Left lung (tissue), 4 donors: ENCODE measurements at regions not wholly inside any gene's neighbourhood (a gene's known extent, or its start where the extent isn't known, plus 50 kb on each side); places are given as distances from the start of the nearest gene placed in this dataset.

ENCODE experiments used
- ATAC-seq: fragments of 200-7000 bp; cut with Tn5 transposase; one replicate; pipeline ENCODE4 v1.9.1; 2020; ENCODE audit warnings: moderate library complexity
- DNase-seq, 4 donors: peaks; one replicate each; pipeline ENCODE4 v3.0.0-alpha.2; 2013 to 2020
- H3K27ac ChIP-seq, 2 donors: fragments of 200-600 bp; sonication (generic) in 1 of 2; one replicate each; pipeline versions ENCODE4 v1.5.0 to v1.8.0; 2020 to 2021
- H3K27me3 ChIP-seq, 2 donors: fragments of 200-600 bp; sonication (generic) in 1 of 2; one replicate each; pipeline versions ENCODE4 v1.5.0 to v1.8.0; 2020 to 2021
- H3K36me3 ChIP-seq, 2 donors: fragments of 200-600 bp; sonication (generic) in 1 of 2; one replicate each; pipeline versions ENCODE4 v1.5.0 to v1.8.0; 2020 to 2021
- H3K4me1 ChIP-seq, 2 donors: fragments of 200-600 bp; one replicate each; pipeline ENCODE4 v1.8.0; 2021
- H3K4me3 ChIP-seq, 2 donors: fragments of 200-600 bp; sonication (generic) in 1 of 2; one replicate each; pipeline versions ENCODE4 v1.5.0 to v1.8.0; 2020 to 2021; ENCODE audit warnings: mild to moderate bottlenecking in 1 of 2
- H3K9me3 ChIP-seq, 2 donors: fragments of 200-600 bp; sonication (generic) in 1 of 2; one replicate each; pipeline versions ENCODE4 v1.5.0 to v1.8.0; 2020 to 2021
- intact Hi-C, 2 donors: fragments of 100-400 bp; cut with DNase I; formaldehyde crosslinking; loops; one replicate each; pipeline versions ENCODE4 v1.11.2 to v1.14.2; 2022
- TF ChIP-seq, protein P1 (sequence below), 2 donors: fragments of 200-600 bp; sonication (generic) in 1 of 2; IDR thresholded peaks; one replicate each; pipeline versions ENCODE4 v1.5.0 to v1.8.0; 2021; ENCODE audit warnings: antibody characterized with exemption in 2 of 2
- donor health status: DM: no; HTN: yes; CAD: no.
- donor health status: DM: no; HTN: no; CAD: no.

DNA sequence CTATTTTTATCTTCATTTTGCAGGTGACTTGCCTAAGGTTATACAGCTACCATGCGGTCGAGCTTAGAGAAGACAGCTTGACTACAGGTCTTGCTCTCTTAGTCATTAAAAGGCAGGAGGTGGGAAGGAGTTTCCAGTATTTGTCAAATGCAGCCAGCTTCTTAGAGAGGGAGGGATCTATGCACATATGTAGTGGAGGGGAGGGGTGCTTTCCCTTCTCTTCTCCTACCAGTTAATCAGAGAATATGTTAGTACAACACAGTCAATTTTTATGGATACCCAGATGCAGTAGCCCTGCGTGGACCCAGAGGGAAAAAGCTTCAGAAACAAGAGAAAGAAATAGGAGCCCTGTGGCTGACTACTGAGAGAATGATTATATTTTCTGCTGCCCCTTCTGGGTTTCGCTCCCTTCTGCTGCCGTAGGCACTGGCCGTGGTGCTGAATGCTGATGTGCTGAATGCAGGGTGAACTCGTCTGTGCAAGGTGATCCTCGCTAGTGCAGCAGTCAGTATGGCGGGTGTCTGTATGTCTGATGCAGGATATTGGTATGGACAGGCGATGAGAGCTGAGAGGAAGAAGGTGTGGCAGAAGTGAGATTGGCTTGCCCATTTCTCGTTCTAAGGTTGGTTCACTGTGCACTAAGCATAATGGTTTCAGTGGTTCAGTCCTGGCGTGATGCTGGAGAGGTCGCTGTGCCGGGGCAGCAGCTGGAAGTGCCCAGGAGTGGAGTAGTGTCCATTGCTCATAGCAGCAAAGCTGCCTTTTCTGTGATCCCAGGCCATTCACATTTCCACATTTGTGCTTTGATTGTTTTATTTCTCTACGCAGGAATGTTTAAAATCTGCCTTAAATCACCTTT, 189.2 kb upstream of the PODXL start:
- H3K4me3 ChIP-seq = no peak overlapping the region
- H3K4me1 ChIP-seq = no peaks in the 10 kb centered on the region
- ATAC-seq (peak; percentile 79), DNase-seq (peak in 3 of 4 donors; percentile 17 to 49 (median 41))
- peaks cover 0 to 4% of the 10 kb centered on the region in 2 donors for H3K27me3 ChIP-seq
- TF ChIP-seq, protein P1, sequence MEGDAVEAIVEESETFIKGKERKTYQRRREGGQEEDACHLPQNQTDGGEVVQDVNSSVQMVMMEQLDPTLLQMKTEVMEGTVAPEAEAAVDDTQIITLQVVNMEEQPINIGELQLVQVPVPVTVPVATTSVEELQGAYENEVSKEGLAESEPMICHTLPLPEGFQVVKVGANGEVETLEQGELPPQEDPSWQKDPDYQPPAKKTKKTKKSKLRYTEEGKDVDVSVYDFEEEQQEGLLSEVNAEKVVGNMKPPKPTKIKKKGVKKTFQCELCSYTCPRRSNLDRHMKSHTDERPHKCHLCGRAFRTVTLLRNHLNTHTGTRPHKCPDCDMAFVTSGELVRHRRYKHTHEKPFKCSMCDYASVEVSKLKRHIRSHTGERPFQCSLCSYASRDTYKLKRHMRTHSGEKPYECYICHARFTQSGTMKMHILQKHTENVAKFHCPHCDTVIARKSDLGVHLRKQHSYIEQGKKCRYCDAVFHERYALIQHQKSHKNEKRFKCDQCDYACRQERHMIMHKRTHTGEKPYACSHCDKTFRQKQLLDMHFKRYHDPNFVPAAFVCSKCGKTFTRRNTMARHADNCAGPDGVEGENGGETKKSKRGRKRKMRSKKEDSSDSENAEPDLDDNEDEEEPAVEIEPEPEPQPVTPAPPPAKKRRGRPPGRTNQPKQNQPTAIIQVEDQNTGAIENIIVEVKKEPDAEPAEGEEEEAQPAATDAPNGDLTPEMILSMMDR (IDR thresholded peaks at IDR 0.05) = no peak
- H3K27ac ChIP-seq = no peak overlapping the region
- no peaks in the 10 kb centered on the region for H3K36me3 ChIP-seq
- intact Hi-C loops = no loop called here
- H3K9me3 ChIP-seq = no peaks in the 10 kb centered on the region

DNA sequence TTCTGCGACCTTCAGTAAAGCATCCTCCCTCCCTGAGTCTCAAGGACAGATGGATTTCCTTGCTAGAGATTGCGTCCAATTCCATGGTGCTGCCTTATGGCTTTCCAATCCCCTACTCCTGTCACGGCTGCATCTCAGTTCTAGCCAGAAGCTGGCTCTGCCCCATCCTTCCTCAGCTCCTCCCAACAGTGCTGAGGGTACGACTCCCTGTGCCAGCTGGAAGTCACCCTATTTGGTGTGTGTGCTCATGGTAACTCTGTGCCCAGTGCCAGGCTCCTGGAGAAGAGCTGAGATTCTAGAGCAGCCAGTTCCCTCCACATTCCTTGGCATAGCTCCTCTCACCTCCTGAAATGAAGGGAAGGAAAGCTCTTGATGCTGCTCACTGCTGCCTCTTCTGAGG, 185.0 kb upstream of the PODXL start:
- Histone ChIP-seq H3K4me1 (no peaks in the 10 kb centered on the region), H3K36me3 (no peaks in the 10 kb centered on the region), H3K27ac (no peak overlapping the region), H3K9me3 (no peaks in the 10 kb centered on the region), H3K4me3 (no peak overlapping the region), H3K27me3 (peaks cover 0 to 30% of the 10 kb centered on the region in 2 donors)
- intact Hi-C loops = no loop called here
- TF ChIP-seq, protein P1 (IDR thresholded peaks at IDR 0.05) = no peak
- DNase-seq (no peak), ATAC-seq (no peak)

DNA sequence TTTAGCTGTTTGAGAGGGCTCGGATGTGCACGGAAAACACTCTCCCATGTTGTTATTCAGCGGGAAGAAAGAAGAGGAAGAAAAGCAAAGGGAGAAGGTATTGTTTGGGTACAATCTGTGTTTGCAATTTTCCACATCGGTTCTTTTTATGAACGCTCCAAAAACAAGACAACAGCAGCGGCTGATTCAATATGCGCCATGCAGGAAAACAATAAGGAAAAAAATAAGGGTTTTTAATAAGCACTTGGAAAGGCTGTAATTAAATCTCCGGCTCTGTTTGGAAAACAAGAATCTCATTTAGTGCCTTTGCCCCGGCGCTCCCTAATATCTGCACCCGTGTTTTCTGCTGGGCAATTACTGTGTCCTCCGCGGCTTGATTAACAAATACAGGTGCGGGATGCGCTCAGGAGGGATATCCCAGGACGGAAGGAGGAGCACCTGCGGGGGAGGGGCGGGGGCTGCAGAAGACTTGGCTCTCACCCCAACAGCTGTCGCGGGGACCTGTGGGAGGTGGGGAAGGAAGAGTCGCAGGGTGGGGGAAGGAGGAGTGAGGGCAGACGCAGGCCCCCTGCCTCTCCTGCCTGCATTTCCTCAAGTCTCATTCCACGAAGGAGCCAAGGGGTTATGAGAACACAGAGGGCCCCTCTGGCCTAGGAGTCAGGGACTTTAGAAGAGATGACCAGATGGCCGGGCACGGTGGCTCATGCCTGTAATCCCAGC, 181.5 kb upstream of the PODXL start:
- Histone ChIP-seq H3K4me1 (no peaks in the 10 kb centered on the region), H3K27ac (no peak overlapping the region), H3K9me3 (no peaks in the 10 kb centered on the region), H3K27me3 (peaks cover 0 to 37% of the 10 kb centered on the region in 2 donors), H3K36me3 (no peaks in the 10 kb centered on the region), H3K4me3 (no peak overlapping the region)
- TF ChIP-seq, protein P1 (IDR thresholded peaks at IDR 0.05) = no peak
- DNase-seq (no peak), ATAC-seq (no peak)
- intact Hi-C loops = no loop called here

DNA sequence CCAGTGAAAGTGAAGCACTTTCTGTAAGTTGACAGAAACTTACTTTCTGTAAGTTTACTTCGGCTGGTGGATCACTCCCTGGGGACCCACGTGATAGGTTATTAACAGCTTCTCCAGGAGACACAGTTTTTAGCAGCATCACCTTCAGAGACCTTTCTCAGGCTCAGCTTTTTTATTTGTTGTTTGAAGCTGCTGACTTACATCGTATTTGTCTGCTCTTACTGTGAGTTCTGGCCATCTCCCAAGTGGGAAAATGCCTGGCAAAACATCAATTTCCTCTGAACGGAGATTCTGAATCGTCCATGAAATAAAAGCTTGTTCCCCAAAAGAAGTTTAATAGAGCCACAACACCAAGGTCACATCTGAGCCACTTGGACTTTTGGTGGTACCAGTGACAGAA, 178.7 kb upstream of the PODXL start:
- no peaks in the 10 kb centered on the region for H3K9me3 ChIP-seq
- DNase-seq (peak in 2 of 4 donors; percentile 33 to 45), ATAC-seq (no peak)
- H3K27ac ChIP-seq = no peak overlapping the region
- no peaks in the 10 kb centered on the region for H3K4me1 ChIP-seq
- H3K27me3 ChIP-seq = peaks cover 0 to 37% of the 10 kb centered on the region in 2 donors
- H3K36me3 ChIP-seq = no peaks in the 10 kb centered on the region
- no peak overlapping the region for H3K4me3 ChIP-seq
- intact Hi-C loops = no loop called here
- TF ChIP-seq, protein P1 (IDR thresholded peaks at IDR 0.05) = no peak

GRCh38 chr7:131733604-131734003, 177.2 kb upstream of the PODXL start:
- no peak for ATAC-seq
- Histone ChIP-seq H3K27me3 (peaks cover 0 to 33% of the 10 kb centered on the region in 2 donors), H3K27ac (no peak overlapping the region), H3K4me1 (no peaks in the 10 kb centered on the region), H3K9me3 (no peaks in the 10 kb centered on the region), H3K4me3 (no peak overlapping the region), H3K36me3 (no peaks in the 10 kb centered on the region)
- no peak for DNase-seq
- intact Hi-C loops = no loop called here
- TF ChIP-seq, protein P1 (IDR thresholded peaks at IDR 0.05) = no peak
